ENCODE measurements at regions not wholly inside any gene's neighbourhood (a gene's known extent, or its start where the extent isn't known, plus 50 kb on each side); places are given as distances from the start of the nearest gene placed in this dataset.

- DNase-seq (ENCODE audit: insufficient read length, low spot score) (no peak), FAIRE-seq (no peak)
- TF ChIP-seq POU2F2 (IDR thresholded peaks at IDR 0.05; ENCODE audit: low read depth, low read length): no peak
- TF ChIP-seq POLR2A (IDR thresholded peaks at IDR 0.05; ENCODE audit: low read depth, low read length): no peak
- TF ChIP-seq SPI1 (IDR thresholded peaks at IDR 0.05; ENCODE audit: low read depth, low read length): no peak
- no peak for TF ChIP-seq PAX5 (IDR thresholded peaks at IDR 0.05; ENCODE audit: insufficient read depth, low read length, severe bottlenecking)
- TF ChIP-seq TAF1 (IDR thresholded peaks at IDR 0.05; ENCODE audit: low read depth, low read length): no peak
- TF ChIP-seq POLR2AphosphoS5 (IDR thresholded peaks at IDR 0.05; ENCODE audit: low read depth, low read length): no peak
Measured at GRCh38 chr9:134239939-134240338, 75.6 kb upstream of the RNU6ATAC start.

- no peak for FAIRE-seq
- TF ChIP-seq SPI1 (IDR thresholded peaks at IDR 0.05; ENCODE audit: low read depth, low read length) (no peak), PAX5 (IDR thresholded peaks at IDR 0.05; ENCODE audit: insufficient read depth, low read length, severe bottlenecking) (no peak), TAF1 (IDR thresholded peaks at IDR 0.05; ENCODE audit: low read depth, low read length) (no peak), POLR2A (IDR thresholded peaks at IDR 0.05; ENCODE audit: low read depth, low read length) (no peak), POLR2AphosphoS5 (IDR thresholded peaks at IDR 0.05; ENCODE audit: low read depth, low read length) (no peak), POU2F2 (IDR thresholded peaks at IDR 0.05; ENCODE audit: low read depth, low read length) (no peak)
- DNase-seq (ENCODE audit: insufficient read length, low spot score): no peak
Measured at GRCh38 chr9:134240361-134240760, 76.0 kb upstream of the RNU6ATAC start.

GRCh38 chr9:134242706-134243105 lies 78.3 kb upstream of the RNU6ATAC start:
- FAIRE-seq (no peak), DNase-seq (ENCODE audit: insufficient read length, low spot score) (no peak)
- TF ChIP-seq POU2F2 (IDR thresholded peaks at IDR 0.05; ENCODE audit: low read depth, low read length): no peak
- no peak for TF ChIP-seq PAX5 (IDR thresholded peaks at IDR 0.05; ENCODE audit: insufficient read depth, low read length, severe bottlenecking)
- TF ChIP-seq POLR2A (IDR thresholded peaks at IDR 0.05; ENCODE audit: low read depth, low read length): no peak
- no peak for TF ChIP-seq TAF1 (IDR thresholded peaks at IDR 0.05; ENCODE audit: low read depth, low read length)
- no peak for TF ChIP-seq POLR2AphosphoS5 (IDR thresholded peaks at IDR 0.05; ENCODE audit: low read depth, low read length)
- TF ChIP-seq SPI1 (IDR thresholded peaks at IDR 0.05; ENCODE audit: low read depth, low read length): no peak

DNA sequence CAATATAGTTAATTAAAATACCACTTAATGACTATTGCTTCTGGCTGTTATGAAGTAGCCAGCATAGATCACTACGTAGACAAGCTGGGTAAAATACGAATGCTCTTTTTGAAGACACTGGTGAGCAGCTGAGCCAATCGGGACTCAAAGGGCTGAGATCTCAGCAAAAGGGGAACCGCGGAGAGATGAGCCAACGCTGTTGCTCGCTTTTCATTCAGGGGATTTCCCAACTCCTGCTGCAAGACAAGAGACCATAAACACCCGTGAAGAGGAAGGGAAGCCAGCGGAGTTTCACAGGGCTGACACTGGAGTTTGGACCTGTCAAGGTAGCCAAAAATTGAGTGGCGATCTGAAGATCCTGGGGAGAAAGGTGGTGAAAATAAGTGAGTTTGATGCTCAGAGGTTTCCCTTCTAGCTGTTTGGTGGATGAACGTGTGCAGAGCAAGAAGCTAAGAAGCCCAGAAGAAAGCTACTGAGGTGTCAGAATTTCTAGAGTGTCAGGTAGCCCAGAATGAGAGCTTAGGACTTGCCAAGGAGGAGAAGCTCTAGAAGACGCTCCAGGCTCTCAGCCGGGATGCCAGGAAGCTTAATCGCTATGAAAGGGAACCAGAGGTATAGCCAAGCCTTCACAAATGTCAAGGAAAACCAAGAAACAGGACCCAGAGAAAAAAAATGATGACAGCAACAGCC lies 79.6 kb upstream of the RNU6ATAC start:
- FAIRE-seq (peak; percentile 60), DNase-seq (ENCODE audit: insufficient read length, low spot score) (peak; percentile 78)
- TF ChIP-seq POLR2AphosphoS5 (IDR thresholded peaks at IDR 0.05; ENCODE audit: low read depth, low read length) (no peak), SPI1 (IDR thresholded peaks at IDR 0.05; ENCODE audit: low read depth, low read length) (peak; percentile 92), PAX5 (IDR thresholded peaks at IDR 0.05; ENCODE audit: insufficient read depth, low read length, severe bottlenecking) (no peak), POU2F2 (IDR thresholded peaks at IDR 0.05; ENCODE audit: low read depth, low read length) (no peak)

GRCh38 chr9:134245179-134245578 lies 80.8 kb upstream of the RNU6ATAC start:
- no peak for DNase-seq (ENCODE audit: insufficient read length, low spot score)
- TF ChIP-seq POLR2A (IDR thresholded peaks at IDR 0.05; ENCODE audit: low read depth, low read length): no peak
- FAIRE-seq: no peak

GRCh38 chr9:134247918-134248631 lies 78.2 kb upstream of the RXRA start:
- TF ChIP-seq POLR2A (IDR thresholded peaks at IDR 0.05; ENCODE audit: low read depth, low read length) (no peak), SPI1 (IDR thresholded peaks at IDR 0.05; ENCODE audit: low read depth, low read length) (peak; percentile 91)
- no peak for FAIRE-seq
- no peak for DNase-seq (ENCODE audit: insufficient read length, low spot score)

DNA sequence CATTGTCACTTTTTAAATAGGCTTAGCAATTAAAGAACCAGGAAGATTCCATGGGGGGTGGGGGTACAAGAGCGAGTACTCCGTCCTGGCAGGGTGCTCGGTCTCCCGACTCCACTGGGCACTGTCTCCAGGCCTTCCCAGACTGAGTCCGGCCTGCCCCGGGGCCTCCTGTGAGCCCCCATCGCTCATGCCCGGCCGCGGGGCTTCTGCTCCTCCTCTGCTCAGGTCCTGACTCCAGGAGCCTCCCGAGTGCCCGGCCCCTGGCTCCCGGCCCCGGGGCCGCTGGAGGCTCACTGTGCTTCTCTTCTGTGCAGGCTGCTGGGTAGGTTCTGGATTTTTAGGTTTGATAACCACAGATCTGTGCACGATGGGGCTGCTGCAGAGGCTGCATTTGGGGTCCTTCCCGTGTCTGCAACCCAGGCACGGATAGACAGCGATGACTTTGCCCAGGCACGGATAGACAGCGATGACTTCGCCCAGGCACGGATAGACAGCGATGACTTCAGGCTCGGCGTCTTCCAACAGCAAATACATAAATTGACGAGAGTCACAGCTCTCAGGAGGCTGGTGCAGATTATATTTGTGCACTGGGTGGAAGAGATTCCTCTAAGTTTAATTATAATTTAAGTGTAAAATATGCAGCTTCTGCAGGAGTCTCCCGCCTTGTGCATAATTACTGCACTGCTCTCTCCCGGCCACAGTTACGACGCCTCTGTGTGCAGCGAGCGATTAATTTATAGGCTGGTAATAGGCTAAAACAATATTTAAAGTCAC lies 74.8 kb upstream of the RXRA start:
- FAIRE-seq (no peak), DNase-seq (ENCODE audit: insufficient read length, low spot score) (no peak)
- no peak for TF ChIP-seq POU2F2 (IDR thresholded peaks at IDR 0.05; ENCODE audit: low read depth, low read length)
- TF ChIP-seq TAF1 (IDR thresholded peaks at IDR 0.05; ENCODE audit: low read depth, low read length): no peak
- TF ChIP-seq POLR2A (IDR thresholded peaks at IDR 0.05; ENCODE audit: low read depth, low read length): no peak

DNA sequence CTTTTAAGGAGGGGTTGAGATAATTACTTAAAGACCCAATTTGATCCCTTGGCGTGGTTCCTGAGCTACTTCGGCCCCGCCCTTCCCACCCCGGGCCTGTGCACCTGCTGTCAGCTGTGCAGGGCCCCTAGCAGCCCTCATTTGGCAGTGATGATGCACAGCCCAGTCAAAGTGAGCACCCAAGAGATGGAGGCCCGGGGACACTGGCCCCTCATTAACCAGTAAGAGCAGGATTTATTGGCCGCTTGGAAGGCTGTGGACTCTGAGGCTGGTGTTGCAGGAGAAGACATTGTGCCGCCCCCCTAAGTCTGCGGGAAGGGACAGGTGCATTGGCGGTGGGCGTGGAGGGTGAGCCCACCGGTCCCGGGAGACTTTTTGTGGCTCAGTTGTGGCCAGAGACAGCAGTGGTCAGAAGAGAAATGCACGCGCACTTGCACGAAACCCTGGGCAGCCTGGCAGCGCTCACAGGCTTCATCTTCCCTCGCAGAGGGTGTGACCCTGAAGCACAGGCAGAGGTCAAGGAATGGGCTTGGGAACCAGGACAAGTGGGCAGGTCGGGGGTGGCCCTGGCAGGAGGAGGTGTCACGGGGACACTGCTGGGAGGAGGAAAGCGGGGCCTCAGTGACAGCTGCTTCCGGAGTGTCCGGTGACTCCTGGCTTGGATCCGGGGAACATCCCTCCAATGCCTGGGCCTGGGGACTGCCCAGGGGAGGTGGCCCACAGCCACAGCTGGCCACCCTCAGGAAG lies 74.0 kb upstream of the RXRA start:
- FAIRE-seq (no peak), DNase-seq (ENCODE audit: insufficient read length, low spot score) (no peak)
- TF ChIP-seq PAX5 (IDR thresholded peaks at IDR 0.05; ENCODE audit: insufficient read depth, low read length, severe bottlenecking) (no peak), SPI1 (IDR thresholded peaks at IDR 0.05; ENCODE audit: low read depth, low read length) (no peak), POLR2A (IDR thresholded peaks at IDR 0.05; ENCODE audit: low read depth, low read length) (no peak), POU2F2 (IDR thresholded peaks at IDR 0.05; ENCODE audit: low read depth, low read length) (no peak), POLR2AphosphoS5 (IDR thresholded peaks at IDR 0.05; ENCODE audit: low read depth, low read length) (no peak)

- no peak for DNase-seq (ENCODE audit: insufficient read length, low spot score)
- FAIRE-seq: no peak
- TF ChIP-seq SPI1 (IDR thresholded peaks at IDR 0.05; ENCODE audit: low read depth, low read length): no peak
- TF ChIP-seq POLR2A (IDR thresholded peaks at IDR 0.05; ENCODE audit: low read depth, low read length): no peak
- TF ChIP-seq POLR2AphosphoS5 (IDR thresholded peaks at IDR 0.05; ENCODE audit: low read depth, low read length): no peak
- no peak for TF ChIP-seq TAF1 (IDR thresholded peaks at IDR 0.05; ENCODE audit: low read depth, low read length)
- TF ChIP-seq POU2F2 (IDR thresholded peaks at IDR 0.05; ENCODE audit: low read depth, low read length): no peak
- TF ChIP-seq PAX5 (IDR thresholded peaks at IDR 0.05; ENCODE audit: insufficient read depth, low read length, severe bottlenecking): no peak
Measured at GRCh38 chr9:134253606-134254205, 72.5 kb upstream of the RXRA start.

All from GM12891 (cell line).